Fibroblast of gingiva (primary cell): ENCODE measurements at regions not wholly inside any gene's neighbourhood (a gene's known extent, or its start where the extent isn't known, plus 50 kb on each side); places are given as distances from the start of the nearest gene placed in this dataset.

Experiments
- DNase-seq: peaks from one replicate; pipeline ENCODE4 v3.0.0-alpha.2; 2011; ENCODE audit warnings: low read depth

- DNase-seq: peak; percentile 44
Measured at GRCh38 chr1:244347942-244348341, 103.8 kb downstream of the ADSS2 start.

GRCh38 chr1:244349103-244349531, 102.6 kb downstream of the ADSS2 start:
- DNase-seq: peak; percentile 91

GRCh38 chr1:244349581-244350001, 102.1 kb downstream of the ADSS2 start:
- no peak for DNase-seq

- DNase-seq: no peak
Measured at GRCh38 chr1:244350027-244350426, 101.7 kb downstream of the ADSS2 start.

- no peak for DNase-seq
Measured at GRCh38 chr1:244352156-244352830, 99.4 kb downstream of the ADSS2 start.

- peak; percentile 86 for DNase-seq
Measured at GRCh38 chr1:244353551-244354091, 98.1 kb downstream of the ADSS2 start.

GRCh38 chr1:244354810-244355278, 96.9 kb downstream of the ADSS2 start:
- no peak for DNase-seq

GRCh38 chr1:244356376-244356775, 95.3 kb downstream of the ADSS2 start:
- DNase-seq: no peak
